B cell (primary cell): ENCODE measurements at regions not wholly inside any gene's neighbourhood (a gene's known extent, or its start where the extent isn't known, plus 50 kb on each side); places are given as distances from the start of the nearest gene placed in this dataset.
"Not testable (repeated sequence)": the region's sequence is repeated elsewhere in the genome, so short reads cannot be mapped to it uniquely, and the experiment has no call there.

Experiments
- ATAC-seq: fragments of 200-7000 bp; cut with Tn5 transposase; one replicate; pipeline ENCODE4 v1.10.0; 2021; ENCODE audit warnings: low read depth, mild to moderate bottlenecking, moderate number of reproducible peaks, moderate library complexity
- CTCF ChIA-PET: fragments of 350-600 bp; sonication (Branson Sonifier 250); formaldehyde crosslinking; loops from one replicate; lab custom pipeline; 2021; ENCODE audit warnings: antibody characterized with exemption, inconsistent platforms; lab: Charles Lee
- POLR2A ChIA-PET: fragments of 350-600 bp; sonication (Branson Sonifier 250); formaldehyde crosslinking; loops from one replicate; lab custom pipeline; 2021; ENCODE audit warnings: antibody characterized with exemption; lab: Charles Lee
- DNase-seq: peaks from one replicate; pipeline ENCODE4 v3.0.0; 2013
- H2AFZ ChIP-seq: 2 replicates; pipeline ENCODE4 v1.6.1; 2012; ENCODE audit warnings: mild to moderate bottlenecking, low read depth, low read length; ENCODE audit not compliant: insufficient read depth, poor library complexity, severe bottlenecking
- H3K27ac ChIP-seq, 2 donors: 1 replicate in 1 of 2; 2 replicates in 1 of 2; pipeline ENCODE4 v1.5.1; 2012 to 2013; ENCODE audit warnings: low read length in 2 of 2, mild to moderate bottlenecking in 2 of 2, moderate library complexity in 1 of 2
- H3K27me3 ChIP-seq, 4 experiments: fragments of 200-600 bp in 1 of 4; sonication (generic) in 1 of 4; replicated peaks in 1 of 4; 1 replicate in 2 of 4; 2 replicates in 2 of 4; pipeline versions ENCODE4 v1.6.1 to v1.7.0; 2013 to 2016; ENCODE audit warnings: low read length in 3 of 4, mild to moderate bottlenecking in 2 of 4, mixed read lengths in 1 of 4, moderate library complexity in 1 of 4; ENCODE audit not compliant: insufficient read depth in 4 of 4, control insufficient read depth in 3 of 4; ENCODE audit errors: control extremely low read depth in 1 of 4
- H3K36me3 ChIP-seq, 2 experiments: replicated peaks in 1 of 2; 1 replicate in 1 of 2; 2 replicates in 1 of 2; pipeline versions ENCODE4 v1.6.1 to v1.7.1; 2013; ENCODE audit warnings: low read length in 1 of 2; ENCODE audit not compliant: insufficient read depth in 2 of 2, control insufficient read depth in 1 of 2; ENCODE audit errors: control extremely low read depth in 1 of 2, extremely low read depth in 1 of 2
- H3K4me1 ChIP-seq, 2 donors: fragments of 200-600 bp in 1 of 2; sonication (generic) in 1 of 2; 1 replicate in 1 of 2; 2 replicates in 1 of 2; pipeline versions ENCODE4 v1.5.1 to v1.6.1; 2013 to 2017; ENCODE audit warnings: low read length in 2 of 2; ENCODE audit not compliant: control insufficient read depth in 2 of 2, insufficient read depth in 2 of 2
- H3K4me2 ChIP-seq: replicated peaks from 2 replicates; pipeline ENCODE3; 2012; ENCODE audit warnings: mild to moderate bottlenecking, low read depth, low read length; ENCODE audit not compliant: poor library complexity, severe bottlenecking
- H3K4me3 ChIP-seq, 5 experiments: fragments of 200-600 bp in 1 of 5; sonication (generic) in 1 of 5; 1 replicate in 3 of 5; 2 replicates in 2 of 5; pipeline versions ENCODE4 v1.5.1 to v1.7.0; 2011 to 2016; ENCODE audit warnings: low read length in 4 of 5, mild to moderate bottlenecking in 4 of 5, low read depth in 2 of 5, control low read depth in 1 of 5, moderate library complexity in 1 of 5; ENCODE audit not compliant: insufficient read depth in 1 of 5; ENCODE audit errors: control extremely low read depth in 1 of 5, extremely low read depth in 1 of 5
- H3K79me2 ChIP-seq: fragments of 200-600 bp; sonication (generic); one replicate; pipeline ENCODE4 v1.6.0; 2016; ENCODE audit warnings: low read length; ENCODE audit not compliant: control insufficient read depth, insufficient read depth
- H3K9ac ChIP-seq: fragments of 200-600 bp; sonication (generic); 2 replicates; pipeline ENCODE4 v1.6.1; 2017; ENCODE audit warnings: mild to moderate bottlenecking, low read length, moderate library complexity
- H3K9me3 ChIP-seq, 3 donors: one replicate each; pipeline versions ENCODE4 v1.6.1 to v1.7.1; 2013; ENCODE audit warnings: low read length in 2 of 3; ENCODE audit not compliant: control insufficient read depth in 2 of 3, insufficient read depth in 1 of 3; ENCODE audit errors: control extremely low read depth in 1 of 3
- H4K20me1 ChIP-seq: 2 replicates; pipeline ENCODE4 v1.6.0; 2012; ENCODE audit warnings: mild to moderate bottlenecking, low read length; ENCODE audit not compliant: insufficient read depth, control insufficient read depth, poor library complexity, severe bottlenecking
- H3K27ac Mint-ChIP-seq: one replicate; pipeline ENCODE4 v1.8.0; 2021; ENCODE audit warnings: mixed read lengths
- H3K27me3 Mint-ChIP-seq: one replicate; pipeline ENCODE4 v1.8.0; 2021; ENCODE audit warnings: mixed read lengths
- H3K4me1 Mint-ChIP-seq: one replicate; pipeline ENCODE4 v1.8.0; 2021; ENCODE audit warnings: mixed read lengths
- H3K4me3 Mint-ChIP-seq: one replicate; pipeline ENCODE4 v1.8.0; 2021; ENCODE audit warnings: mixed read lengths
- H3K9me3 Mint-ChIP-seq: one replicate; pipeline ENCODE4 v1.8.0; 2022; ENCODE audit warnings: mixed read lengths; ENCODE audit not compliant: insufficient read depth
- CTCF ChIP-seq: fragments of 200-600 bp; IDR thresholded peaks from one replicate; pipeline ENCODE4 v1.8.0; 2022; ENCODE audit warnings: antibody characterized with exemption, mild to moderate bottlenecking
- EZH2 ChIP-seq: IDR thresholded peaks from 2 replicates; pipeline ENCODE4 v1.6.1; 2012; ENCODE audit warnings: borderline replicate concordance, low read depth, mild to moderate bottlenecking, moderate library complexity, low read length; ENCODE audit not compliant: insufficient read depth, poor library complexity, severe bottlenecking
- WGBS: methylation state at CpG from one replicate; pipeline ENCODE4 v1.1.5; 2013; ENCODE audit warnings: missing lambda C conversion rate; ENCODE audit not compliant: insufficient coverage; 5-methylcytosine and 5-hydroxymethylcytosine counted together
- intact Hi-C: fragments of 100-400 bp; cut with micrococcal nuclease; formaldehyde crosslinking; loops from one replicate; pipeline ENCODE4 v1.10.0; 2022

- H3K9me3 Mint-ChIP-seq, result no peaks in the 10 kb centered on the region
- CTCF ChIA-PET, result no interaction called here
These were observed 867.7 kb upstream of the NRXN1 start for GRCh38 chr2:51899643-51900042.

GRCh38 chr2:51894584-51894983, 862.7 kb upstream of the NRXN1 start:
- H2AFZ ChIP-seq, CTCF ChIA-PET, POLR2A ChIA-PET, H3K27ac ChIP-seq, H3K4me1 ChIP-seq, H3K27ac Mint-ChIP-seq, H3K4me3 Mint-ChIP-seq, H3K4me2 ChIP-seq, H3K4me3 ChIP-seq, H4K20me1 ChIP-seq, H3K27me3 Mint-ChIP-seq, H3K36me3 ChIP-seq, H3K9ac ChIP-seq, H3K27me3 ChIP-seq, ATAC-seq, DNase-seq, H3K4me1 Mint-ChIP-seq, intact Hi-C loops, H3K79me2 ChIP-seq, H3K9me3 Mint-ChIP-seq: not testable (repeated sequence)
- 86% methylated on average over 2 of the region's 3 CpGs for WGBS
- H3K9me3 ChIP-seq, result peaks cover 0 to 12% (median 0%) of the 10 kb centered on the region in 3 donors

More at GRCh38 chr2:51899643-51900042, 867.7 kb upstream of the NRXN1 start:
- Histone ChIP-seq H3K9me3 (no peaks in the 10 kb centered on the region), H2AFZ (no peak overlapping the region), H3K4me1 (no peaks in the 10 kb centered on the region), H3K9ac (no peak overlapping the region), H3K27me3 (no peaks in the 10 kb centered on the region), H4K20me1 (no peaks in the 10 kb centered on the region), H3K27ac (no peak overlapping the region), H3K4me3 (no peak overlapping the region), H3K4me2 (no peak overlapping the region), H3K79me2 (no peaks in the 10 kb centered on the region), H3K36me3 (no peaks in the 10 kb centered on the region)
- Mint-ChIP-seq H3K27ac (no peak overlapping the region), H3K4me3 (no peak overlapping the region), H3K27me3 (no peaks in the 10 kb centered on the region), H3K4me1 (no peaks in the 10 kb centered on the region)
- intact Hi-C loops, result no loop called here
- DNase-seq, result no peak
- no peak for TF ChIP-seq EZH2
- no peak for TF ChIP-seq CTCF
- POLR2A ChIA-PET, result no interaction called here
- no peak for ATAC-seq
